ENCODE measurements at regions not wholly inside any gene's neighbourhood (a gene's known extent, or its start where the extent isn't known, plus 50 kb on each side); places are given as distances from the start of the nearest gene placed in this dataset.

- intact Hi-C loops (cut with DNase I) = loop anchor here in 1 of 2 donors (5.0 kb wide), 1 partner anchor 33 kb away; no protein-coding TSS in a partner anchor
- whole genome bisulfite sequencing, 3 donors = 53 to 70% (median 64%) methylated on average over 5 of the region's 5 CpGs
- H3K9me3 ChIP-seq = no peaks in the 10 kb centered on the region
- ATAC-seq (peak in 3 of 4 donors; percentile 58 to 78 (median 71)), DNase-seq (no peak)
- no peaks in the 10 kb centered on the region for H3K36me3 ChIP-seq (ENCODE audit: insufficient read depth in 1 of 2, low read depth in 1 of 2)
- H3K4me3 ChIP-seq = no peak overlapping the region
- H3K4me1 ChIP-seq = no peaks in the 10 kb centered on the region
- no peaks in the 10 kb centered on the region for H3K27me3 ChIP-seq (ENCODE audit: insufficient read depth in 3 of 3, low read length in 2 of 3)
- H3K27ac ChIP-seq = no peak overlapping the region
- TF ChIP-seq CTCF (IDR thresholded peaks at IDR 0.05) = no peak
Measured at GRCh38 chr18:27355308-27355707, 170.2 kb upstream of the CHST9 start.

- TF ChIP-seq CTCF (IDR thresholded peaks at IDR 0.05) = no peak
- ATAC-seq (no peak), DNase-seq (no peak)
- 87 to 91% (median 90%) methylated on average over 4 of the region's 4 CpGs for WGBS, 3 donors
- H3K9me3 ChIP-seq = no peaks in the 10 kb centered on the region
- intact Hi-C loops (cut with DNase I) = no loop called here
- H3K4me3 ChIP-seq = no peak overlapping the region
- H3K36me3 ChIP-seq (ENCODE audit: insufficient read depth in 1 of 2, low read depth in 1 of 2) = no peaks in the 10 kb centered on the region
- no peak overlapping the region for H3K27ac ChIP-seq
- no peaks in the 10 kb centered on the region for H3K4me1 ChIP-seq
- no peaks in the 10 kb centered on the region for H3K27me3 ChIP-seq (ENCODE audit: insufficient read depth in 3 of 3, low read length in 2 of 3)
Measured at GRCh38 chr18:27353273-27353672, 168.2 kb upstream of the CHST9 start.

GRCh38 chr18:27349284-27349882, 164.3 kb upstream of the CHST9 start:
- Histone ChIP-seq H3K4me3 (no peak overlapping the region), H3K4me1 (no peaks in the 10 kb centered on the region), H3K36me3 (ENCODE audit: insufficient read depth in 1 of 2, low read depth in 1 of 2) (no peaks in the 10 kb centered on the region), H3K27ac (no peak overlapping the region), H3K27me3 (ENCODE audit: insufficient read depth in 3 of 3, low read length in 2 of 3) (no peaks in the 10 kb centered on the region), H3K9me3 (no peaks in the 10 kb centered on the region)
- DNase-seq = no peak
- ATAC-seq = no peak
- whole genome bisulfite sequencing, 3 donors = 76 to 82% (median 80%) methylated on average over 4 of the region's 4 CpGs
- TF ChIP-seq CTCF (IDR thresholded peaks at IDR 0.05) = no peak
- intact Hi-C loops (cut with DNase I) = no loop called here

- no peak for DNase-seq
- Histone ChIP-seq H3K9me3 (no peaks in the 10 kb centered on the region), H3K27ac (no peak overlapping the region), H3K4me1 (no peaks in the 10 kb centered on the region), H3K4me3 (no peak overlapping the region), H3K27me3 (ENCODE audit: insufficient read depth in 3 of 3, low read length in 2 of 3) (no peaks in the 10 kb centered on the region), H3K36me3 (ENCODE audit: insufficient read depth in 1 of 2, low read depth in 1 of 2) (no peaks in the 10 kb centered on the region)
- 86 to 94% (median 88%) methylated on average over 1 of the region's 1 CpG for WGBS, 3 donors
- no peak for ATAC-seq
- no peak for TF ChIP-seq CTCF (IDR thresholded peaks at IDR 0.05)
- intact Hi-C loops (cut with DNase I) = no loop called here
Measured at GRCh38 chr18:27331606-27332005, 146.5 kb upstream of the CHST9 start.

GRCh38 chr18:27314996-27315395, 129.9 kb upstream of the CHST9 start:
- 48 to 67% (median 52%) methylated on average over 1 of the region's 1 CpG for WGBS, 3 donors
- Histone ChIP-seq H3K27me3 (ENCODE audit: insufficient read depth in 3 of 3, low read length in 2 of 3) (no peaks in the 10 kb centered on the region), H3K9me3 (no peaks in the 10 kb centered on the region), H3K27ac (no peak overlapping the region), H3K4me1 (peaks cover 6% of the 10 kb centered on the region), H3K4me3 (no peak overlapping the region), H3K36me3 (ENCODE audit: insufficient read depth in 1 of 2, low read depth in 1 of 2) (no peaks in the 10 kb centered on the region)
- ATAC-seq = no peak
- no peak for DNase-seq
- TF ChIP-seq CTCF (IDR thresholded peaks at IDR 0.05) = no peak
- intact Hi-C loops (cut with DNase I) = no loop called here

Data from psoas muscle (tissue), 7 donors.